Pulmonary artery endothelial cell (primary cell): ENCODE measurements at regions not wholly inside any gene's neighbourhood (a gene's known extent, or its start where the extent isn't known, plus 50 kb on each side); places are given as distances from the start of the nearest gene placed in this dataset.

Source experiments
- DNase-seq: peaks from one replicate; pipeline ENCODE4 v3.0.0-alpha.2; 2011; ENCODE audit warnings: low read depth, low spot score

- DNase-seq, result no peak
Observed at GRCh38 chr2:71793926-71794325, 340.6 kb downstream of the DYSF start.

GRCh38 chr2:71792926-71793761 lies 339.8 kb downstream of the DYSF start:
- no peak for DNase-seq

- DNase-seq, result no peak
Observed at GRCh38 chr2:71791501-71792135, 338.3 kb downstream of the DYSF start.

GRCh38 chr2:71791061-71791450 lies 337.7 kb downstream of the DYSF start:
- no peak for DNase-seq

- no peak for DNase-seq
Observed at GRCh38 chr2:71790226-71791060, 337.1 kb downstream of the DYSF start.

GRCh38 chr2:71789556-71790204 lies 336.3 kb downstream of the DYSF start:
- DNase-seq, result no peak

- DNase-seq, result no peak
Observed at GRCh38 chr2:71788601-71789240, 335.4 kb downstream of the DYSF start.

- no peak for DNase-seq
Observed at GRCh38 chr2:71788186-71788525, 334.8 kb downstream of the DYSF start.

- DNase-seq, result no peak
Observed at GRCh38 chr2:71787476-71788185, 334.3 kb downstream of the DYSF start.

- no peak for DNase-seq
Observed at GRCh38 chr2:71787108-71787415, 333.7 kb downstream of the DYSF start.

GRCh38 chr2:71786291-71787107 lies 333.1 kb downstream of the DYSF start:
- DNase-seq, result no peak

GRCh38 chr2:71785516-71785981 lies 332.2 kb downstream of the DYSF start:
- DNase-seq, result no peak

GRCh38 chr2:71784734-71785511 lies 331.6 kb downstream of the DYSF start:
- DNase-seq, result no peak

GRCh38 chr2:71783815-71784214 lies 330.5 kb downstream of the DYSF start:
- DNase-seq, result no peak

GRCh38 chr2:71783215-71783614 lies 329.9 kb downstream of the DYSF start:
- no peak for DNase-seq

GRCh38 chr2:71782323-71782722 lies 329.0 kb downstream of the DYSF start:
- DNase-seq, result no peak

GRCh38 chr2:71781695-71782228 lies 328.4 kb downstream of the DYSF start:
- DNase-seq, result no peak

GRCh38 chr2:71780162-71780561 lies 326.8 kb downstream of the DYSF start:
- DNase-seq, result no peak

- no peak for DNase-seq
Observed at GRCh38 chr2:71779774-71780105, 326.4 kb downstream of the DYSF start.
